Activated B cell treated with CpG ODN at 0.5 μM for 24 hours (primary cell): ENCODE measurements at regions not wholly inside any gene's neighbourhood (a gene's known extent, or its start where the extent isn't known, plus 50 kb on each side); places are given as distances from the start of the nearest gene placed in this dataset.

Source experiments
- ATAC-seq: fragments of 200-7000 bp; cut with Tn5 transposase; one replicate; pipeline ENCODE4 v1.10.0; 2021; ENCODE audit warnings: low read depth, mild to moderate bottlenecking, moderate library complexity
- CTCF ChIA-PET: fragments of 350-600 bp; sonication (Branson Sonifier 250); formaldehyde crosslinking; loops from one replicate; lab custom pipeline; 2021; ENCODE audit warnings: antibody characterized with exemption; lab: Charles Lee
- POLR2A ChIA-PET: fragments of 350-600 bp; sonication (Branson Sonifier 250); formaldehyde crosslinking; loops from one replicate; lab custom pipeline; 2021; ENCODE audit warnings: antibody characterized with exemption; lab: Charles Lee
- DNase-seq: peaks from one replicate; pipeline ENCODE4 v3.0.0; 2022
- H3K27ac Mint-ChIP-seq: one replicate; pipeline ENCODE4 v1.8.0; 2020; ENCODE audit warnings: mixed read lengths
- H3K27me3 Mint-ChIP-seq: one replicate; pipeline ENCODE4 v1.8.0; 2021; ENCODE audit warnings: mixed read lengths
- H3K36me3 Mint-ChIP-seq: one replicate; pipeline ENCODE4 v1.8.0; 2021; ENCODE audit warnings: low read depth, mixed read lengths
- H3K4me1 Mint-ChIP-seq: one replicate; pipeline ENCODE4 v1.8.0; 2021; ENCODE audit warnings: mixed read lengths
- H3K4me3 Mint-ChIP-seq: one replicate; pipeline ENCODE4 v1.8.0; 2020; ENCODE audit warnings: mild to moderate bottlenecking, mixed read lengths
- H3K9me3 Mint-ChIP-seq: one replicate; pipeline ENCODE4 v1.8.0; 2020; ENCODE audit warnings: mixed read lengths
- CTCF ChIP-seq: fragments of 200-600 bp; IDR thresholded peaks from one replicate; pipeline ENCODE4 v1.8.0; 2022; ENCODE audit warnings: antibody characterized with exemption, mild to moderate bottlenecking
- intact Hi-C: fragments of 100-400 bp; cut with micrococcal nuclease; formaldehyde crosslinking; loops from one replicate; pipeline ENCODE4 v1.15.1; 2024

GRCh38 chr20:39489986-39490560, 527.9 kb downstream of the DHX35 start:
- POLR2A ChIA-PET: no interaction called here
- Mint-ChIP-seq H3K27ac (no peak overlapping the region), H3K4me3 (no peak overlapping the region), H3K36me3 (no peaks in the 10 kb centered on the region), H3K27me3 (peaks cover 1% of the 10 kb centered on the region), H3K9me3 (peaks cover 2% of the 10 kb centered on the region), H3K4me1 (no peaks in the 10 kb centered on the region)
- no peak for TF ChIP-seq CTCF
- CTCF ChIA-PET: no interaction called here
- DNase-seq: no peak
- no peak for ATAC-seq
- intact Hi-C loops: no loop called here

GRCh38 chr20:39480276-39481043, 518.3 kb downstream of the DHX35 start:
- POLR2A ChIA-PET: no interaction called here
- TF ChIP-seq CTCF: no peak
- Mint-ChIP-seq H3K36me3 (no peaks in the 10 kb centered on the region), H3K27me3 (no peaks in the 10 kb centered on the region), H3K9me3 (no peaks in the 10 kb centered on the region), H3K4me1 (no peaks in the 10 kb centered on the region), H3K4me3 (no peak overlapping the region), H3K27ac (no peak overlapping the region)
- intact Hi-C loops: no loop called here
- CTCF ChIA-PET: no interaction called here
- DNase-seq: no peak
- ATAC-seq: no peak

GRCh38 chr20:39479196-39479810, 517.2 kb downstream of the DHX35 start:
- CTCF ChIA-PET: no interaction called here

GRCh38 chr20:39474879-39475278, 512.7 kb downstream of the DHX35 start:
- Mint-ChIP-seq H3K27ac (no peak overlapping the region), H3K4me1 (no peaks in the 10 kb centered on the region), H3K4me3 (no peak overlapping the region), H3K27me3 (peaks cover 2% of the 10 kb centered on the region), H3K9me3 (peaks cover 2% of the 10 kb centered on the region), H3K36me3 (no peaks in the 10 kb centered on the region)
- no peak for DNase-seq
- no peak for TF ChIP-seq CTCF
- ChIA-PET POLR2A (interaction anchor here (0.5 kb wide), 1 partner anchor 131 kb away, joined by 3 read pairs; no protein-coding TSS in a partner anchor), CTCF (no interaction called here)
- ATAC-seq: no peak
- intact Hi-C loops: no loop called here

More at GRCh38 chr20:39479196-39479810, 517.2 kb downstream of the DHX35 start:
- Mint-ChIP-seq H3K36me3 (no peaks in the 10 kb centered on the region), H3K27me3 (no peaks in the 10 kb centered on the region), H3K4me3 (no peak overlapping the region), H3K4me1 (no peaks in the 10 kb centered on the region), H3K27ac (no peak overlapping the region), H3K9me3 (no peaks in the 10 kb centered on the region)
- DNase-seq (no peak), ATAC-seq (no peak)
- intact Hi-C loops: no loop called here
- POLR2A ChIA-PET: no interaction called here
- no peak for TF ChIP-seq CTCF

GRCh38 chr20:39473536-39473935, 511.4 kb downstream of the DHX35 start:
- no peak for TF ChIP-seq CTCF
- intact Hi-C loops: no loop called here
- ATAC-seq: no peak
- H3K9me3 Mint-ChIP-seq: peaks cover 2% of the 10 kb centered on the region
- H3K27ac Mint-ChIP-seq: no peak overlapping the region
- no peaks in the 10 kb centered on the region for H3K36me3 Mint-ChIP-seq
- ChIA-PET CTCF (no interaction called here), POLR2A (no interaction called here)
- no peak for DNase-seq
- H3K27me3 Mint-ChIP-seq: peaks cover 2% of the 10 kb centered on the region
- no peak overlapping the region for H3K4me3 Mint-ChIP-seq
- H3K4me1 Mint-ChIP-seq: no peaks in the 10 kb centered on the region
